HK-2 (cell line): ENCODE measurements at regions not wholly inside any gene's neighbourhood (a gene's known extent, or its start where the extent isn't known, plus 50 kb on each side); places are given as distances from the start of the nearest gene placed in this dataset.

Experiments
- DNase-seq: peaks from one replicate; pipeline ENCODE4 v3.0.0-alpha.2; 2018; ENCODE audit not compliant: unreplicated experiment

DNA sequence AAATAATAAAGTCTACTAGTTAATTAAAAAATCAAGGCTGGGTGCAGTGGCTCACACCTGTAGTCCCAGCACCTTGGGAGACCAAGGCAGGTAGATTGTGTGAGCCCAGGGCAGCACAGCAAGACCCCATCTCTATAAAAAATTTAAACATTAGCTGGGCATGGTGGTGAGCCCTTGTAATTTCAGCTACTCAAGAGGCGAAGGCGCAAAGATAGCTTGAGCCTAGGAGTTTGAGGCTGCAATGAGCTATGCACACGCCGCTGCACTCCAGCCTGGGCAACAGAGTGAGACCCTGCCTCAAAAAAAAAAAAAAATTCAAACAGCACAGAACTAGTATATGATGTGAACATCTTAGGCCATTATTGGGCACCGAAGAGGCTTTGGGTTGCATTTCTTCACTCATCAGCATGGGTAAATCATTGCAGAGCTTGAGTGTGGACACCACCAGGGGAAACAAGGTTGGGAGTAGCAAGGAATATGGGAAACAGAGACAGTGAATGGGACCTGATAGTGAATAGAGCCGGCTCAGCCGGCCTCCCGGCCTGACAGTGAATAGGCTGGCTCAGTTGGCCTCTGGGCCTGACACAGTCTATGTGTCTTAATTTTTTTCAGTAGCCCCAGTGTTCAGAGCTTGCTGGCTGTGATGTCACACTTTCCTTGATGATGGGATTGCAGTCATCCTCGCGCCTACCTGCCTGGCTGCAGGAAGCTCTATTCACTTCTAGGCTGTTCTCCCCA is 89.1 kb upstream of the ERRFI1 start:
- no peak for DNase-seq

DNA sequence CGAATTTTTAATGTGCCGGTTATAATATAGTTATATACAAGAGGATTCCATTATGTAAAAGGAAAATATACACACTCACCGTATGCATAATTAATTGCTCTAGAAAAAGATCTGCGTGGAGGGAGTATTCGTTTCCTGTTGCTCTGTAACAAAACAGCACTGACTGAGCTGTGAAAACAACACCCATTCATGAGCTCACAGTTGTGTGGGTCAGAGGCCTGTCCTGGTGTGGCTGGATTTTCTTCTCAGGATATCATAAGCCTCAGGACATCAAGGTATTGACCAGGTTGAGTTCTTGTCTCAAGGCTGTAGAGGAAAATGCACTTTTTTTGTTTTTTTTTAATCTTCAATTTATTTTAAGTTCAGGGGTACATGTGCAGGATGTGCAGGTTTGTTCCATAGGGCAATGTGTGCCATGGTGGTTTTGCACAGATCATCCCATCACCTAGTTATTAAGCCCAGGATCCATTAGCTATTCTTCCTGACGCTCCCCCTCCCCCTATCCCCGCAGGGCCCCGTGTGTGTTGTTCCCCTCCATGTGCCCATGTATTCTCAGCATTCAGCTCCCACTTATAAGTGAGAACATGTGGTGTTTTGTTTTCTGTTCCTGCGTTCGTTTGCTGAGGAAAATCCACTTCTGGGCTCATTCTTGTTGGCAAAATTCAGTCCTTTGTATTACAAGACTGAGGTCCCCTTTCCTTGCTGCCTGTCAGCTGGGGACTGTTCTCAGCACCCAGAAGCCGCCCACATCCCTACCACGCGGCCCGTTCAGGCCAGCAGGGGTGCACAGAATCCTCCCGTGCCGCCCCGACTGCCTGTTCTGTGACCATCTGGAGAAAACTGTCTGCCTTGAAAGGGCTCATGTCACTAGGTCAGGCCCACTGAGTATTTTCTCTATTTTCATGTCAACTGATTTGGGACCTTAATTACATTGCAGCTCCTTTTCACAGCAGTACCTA is 87.4 kb upstream of the ERRFI1 start:
- no peak for DNase-seq

DNA sequence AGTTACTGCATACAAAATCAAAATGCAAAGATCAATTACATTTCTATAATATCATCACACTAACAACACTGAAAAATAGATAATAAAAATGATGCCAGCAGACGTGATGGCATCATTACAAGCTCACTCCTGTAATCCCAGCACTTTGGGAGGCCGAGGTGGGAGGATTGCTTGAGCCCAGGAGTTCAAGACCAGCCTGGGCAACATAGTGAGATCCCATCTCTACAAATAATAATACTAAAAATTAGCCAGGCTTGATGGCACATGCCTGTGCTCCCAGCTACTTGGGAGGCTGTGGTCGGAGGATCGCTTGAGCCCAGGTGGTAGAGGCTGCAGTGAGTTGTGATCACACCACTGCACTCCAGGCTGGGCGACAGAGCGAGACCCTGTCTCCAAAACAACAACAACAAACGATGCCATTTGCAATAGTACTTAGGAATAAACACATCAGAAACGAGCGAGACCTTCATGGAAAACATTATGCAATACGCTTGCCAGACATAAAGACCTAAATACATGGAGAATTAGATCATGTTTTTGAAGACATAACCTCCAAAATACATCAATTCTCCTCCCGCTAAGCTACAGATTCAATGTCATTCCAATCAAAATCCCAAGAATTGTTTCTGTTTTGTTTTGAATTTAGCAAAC is 86.6 kb upstream of the ERRFI1 start:
- no peak for DNase-seq

DNA sequence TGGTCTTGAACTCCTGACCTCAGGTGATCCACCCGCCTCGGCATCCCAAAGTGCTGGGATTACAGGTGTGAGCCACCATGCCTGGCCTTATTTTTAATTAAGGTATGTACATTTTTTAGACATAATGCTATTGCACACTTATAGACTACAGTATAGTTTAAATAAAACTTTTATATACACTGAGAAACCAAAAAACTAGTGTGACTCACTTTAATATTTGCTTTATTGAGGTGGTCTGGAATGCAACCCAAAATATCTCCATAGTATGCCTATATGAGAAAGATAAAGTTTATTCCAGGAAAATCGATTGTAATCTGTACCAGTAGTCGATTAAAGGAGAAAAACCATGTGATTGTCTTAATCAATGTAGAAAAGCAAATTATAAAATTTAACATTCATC is 85.5 kb upstream of the ERRFI1 start:
- DNase-seq, result no peak

DNA sequence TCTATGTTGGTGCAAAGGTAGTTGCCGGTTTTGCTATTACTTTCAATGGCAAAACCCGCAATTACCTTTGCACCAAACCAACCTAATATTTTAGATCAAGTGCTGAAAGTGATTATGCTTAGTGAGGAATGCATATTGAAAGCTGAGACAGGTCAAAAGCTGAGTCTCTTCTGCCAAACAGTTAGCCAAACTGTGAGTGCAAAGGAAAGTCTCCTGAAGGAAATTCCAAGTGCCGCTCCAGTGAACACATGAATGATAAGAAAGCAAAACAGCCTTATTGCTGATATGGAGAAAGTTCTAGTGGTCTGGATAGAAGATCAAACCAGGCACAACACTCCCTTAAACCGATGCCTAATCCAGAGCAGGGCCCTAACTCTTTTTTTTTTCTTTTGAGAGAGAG is 83.1 kb upstream of the ERRFI1 start:
- no peak for DNase-seq

DNA sequence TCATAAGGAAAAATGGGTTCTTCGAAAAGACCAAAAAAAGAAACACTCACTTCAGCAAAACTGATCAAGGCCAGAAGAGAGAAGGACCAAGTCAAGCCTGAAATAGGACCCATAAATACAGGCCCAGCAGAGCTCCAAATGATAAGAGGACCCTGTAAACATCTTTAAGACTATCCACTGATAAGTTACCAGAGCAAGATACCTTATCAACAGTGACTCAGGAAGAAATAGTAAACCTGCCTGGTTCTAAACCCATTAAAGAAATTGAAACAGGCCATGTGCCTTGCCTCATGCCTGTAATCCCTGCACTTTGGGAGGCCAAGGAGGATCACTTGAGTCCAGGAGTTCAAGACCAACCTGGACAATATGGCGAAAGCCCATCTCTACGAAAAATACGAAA is 81.8 kb upstream of the ERRFI1 start:
- DNase-seq, result no peak

DNA sequence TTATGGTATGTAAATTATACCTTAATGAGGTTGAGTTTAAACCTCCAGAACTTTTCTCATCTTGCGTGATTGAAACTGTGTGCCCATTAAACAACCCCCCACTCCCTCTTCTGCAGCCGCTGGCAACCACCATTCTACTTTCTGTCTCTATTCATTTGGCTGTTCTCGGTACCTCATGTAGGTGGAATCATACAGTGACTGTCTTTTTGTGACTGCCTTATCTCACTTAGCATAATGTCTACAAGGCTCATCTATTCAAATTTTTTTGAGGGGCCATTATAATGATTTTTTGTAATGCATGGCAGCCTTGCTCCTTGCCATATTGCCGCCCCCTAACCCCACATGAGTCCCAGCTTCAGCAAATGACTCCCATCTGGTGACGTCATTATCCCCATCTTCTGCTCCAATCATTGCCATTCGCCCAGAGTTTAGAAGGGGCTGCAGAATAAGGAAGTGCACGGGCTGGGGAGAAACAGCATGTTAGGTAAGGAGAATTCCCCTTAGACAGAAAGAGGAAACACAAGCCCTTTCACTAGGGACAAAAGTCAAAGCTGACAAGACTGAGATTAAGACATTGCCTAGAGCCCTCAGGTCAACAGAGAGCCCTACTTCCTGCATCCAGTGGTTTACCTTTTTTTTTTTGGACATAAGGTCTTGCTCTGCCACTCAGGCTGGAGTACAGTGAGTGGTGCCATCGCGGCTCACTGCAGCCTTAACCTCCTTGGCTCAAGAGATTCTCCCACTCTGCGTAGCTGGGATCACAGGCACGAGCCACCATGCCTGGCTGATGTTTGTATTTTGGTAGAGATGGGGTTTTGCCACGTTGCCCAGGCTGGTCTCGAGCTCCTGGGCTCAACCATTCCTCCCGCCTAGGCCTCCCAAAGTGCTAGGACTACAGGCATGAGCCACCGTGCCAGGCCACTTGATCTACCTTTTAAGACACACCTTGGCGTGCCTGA is 78.4 kb upstream of the ERRFI1 start:
- DNase-seq, result no peak

DNA sequence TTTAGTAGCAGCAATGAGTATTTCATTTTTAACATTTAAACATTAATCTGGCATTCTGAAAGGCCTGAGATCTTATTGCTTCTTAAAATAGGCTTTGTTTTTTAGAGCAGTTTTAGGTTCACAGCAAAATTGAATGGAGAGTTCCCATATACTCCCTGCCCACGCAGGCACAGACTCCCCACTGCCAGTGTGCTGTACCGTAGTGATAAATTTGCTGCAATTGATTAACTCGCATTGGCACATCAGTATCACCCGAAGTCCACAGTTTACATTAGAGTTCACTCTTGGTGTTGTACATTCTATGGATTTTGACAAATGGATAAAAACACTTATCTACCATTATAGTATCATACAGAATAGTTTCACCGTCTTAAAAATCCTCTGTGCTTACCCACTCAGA is 71.8 kb upstream of the ERRFI1 start:
- DNase-seq, result no peak

DNA sequence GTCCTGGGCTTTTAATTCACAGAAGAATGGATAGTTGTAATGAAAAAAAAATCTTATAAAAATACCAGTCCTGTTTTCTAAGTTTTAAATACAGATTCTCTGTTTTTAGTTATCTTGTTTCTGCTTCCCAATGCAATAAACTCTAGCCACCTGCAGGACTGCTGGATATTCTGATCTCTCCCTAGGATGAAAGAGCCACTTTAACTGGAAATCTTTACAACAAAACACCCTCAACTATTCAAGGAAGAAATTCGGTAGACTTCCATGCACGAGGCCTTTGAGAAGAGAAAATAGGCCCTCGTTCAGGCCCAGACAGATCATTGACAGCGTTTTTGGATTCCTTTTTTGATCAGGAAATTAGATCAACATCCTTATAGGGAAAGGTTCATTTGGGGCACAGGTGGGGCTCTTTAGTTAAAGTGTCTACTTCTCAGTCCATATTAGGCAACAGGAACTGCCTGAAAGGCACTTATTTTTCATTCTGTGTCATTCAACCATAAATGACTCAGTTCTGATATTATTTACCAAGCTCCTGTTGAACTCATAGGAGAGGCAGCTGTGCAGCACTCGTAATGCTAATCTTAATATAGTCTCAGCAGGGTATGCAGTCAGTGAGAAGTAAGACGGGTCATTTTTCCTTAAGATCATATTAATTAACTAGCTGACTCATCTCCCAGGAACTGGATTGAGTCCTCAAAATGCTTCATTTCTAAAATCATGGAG is 71.1 kb upstream of the ERRFI1 start:
- no peak for DNase-seq

DNA sequence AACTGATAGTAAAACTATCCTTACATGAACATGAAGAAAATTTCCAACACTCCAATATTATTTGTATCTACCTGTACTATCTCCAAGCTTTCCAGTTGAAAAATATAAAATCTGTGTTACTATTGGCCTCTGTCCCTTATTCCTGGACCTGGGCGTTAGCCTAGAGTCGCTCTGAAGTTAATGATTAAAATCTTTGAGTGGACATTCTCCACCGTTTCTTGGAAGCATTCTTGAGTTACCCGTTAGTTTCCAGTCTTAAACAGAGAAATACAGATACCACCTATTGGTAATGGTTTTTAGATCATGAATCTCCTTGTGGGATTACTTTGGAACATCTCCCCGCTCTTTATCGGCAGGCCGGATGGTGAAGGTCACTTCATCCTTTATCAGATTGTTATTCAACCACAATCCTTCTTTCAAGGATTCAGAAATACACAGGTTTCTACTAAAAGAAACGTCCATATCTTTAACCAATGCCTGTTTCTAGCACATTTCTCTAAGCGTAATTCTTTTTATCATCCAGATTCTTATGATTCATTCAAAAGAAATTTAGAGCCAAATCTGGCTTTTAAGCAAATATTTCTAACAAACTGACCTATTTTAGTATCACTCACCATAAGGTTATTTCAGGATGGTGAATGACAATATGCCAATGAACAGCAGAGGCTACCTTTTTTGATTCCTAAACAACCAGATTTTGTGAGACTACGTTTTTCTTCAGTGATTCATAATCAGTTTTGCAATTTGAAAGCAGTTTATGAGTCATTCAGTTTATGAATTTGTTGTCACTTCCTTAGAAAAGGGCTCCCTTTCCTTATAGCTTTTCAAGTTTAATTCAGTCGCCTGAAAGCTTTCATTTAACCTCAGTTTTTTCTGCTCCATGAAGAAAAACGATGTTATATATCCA is 70.2 kb upstream of the ERRFI1 start:
- DNase-seq, result no peak

DNA sequence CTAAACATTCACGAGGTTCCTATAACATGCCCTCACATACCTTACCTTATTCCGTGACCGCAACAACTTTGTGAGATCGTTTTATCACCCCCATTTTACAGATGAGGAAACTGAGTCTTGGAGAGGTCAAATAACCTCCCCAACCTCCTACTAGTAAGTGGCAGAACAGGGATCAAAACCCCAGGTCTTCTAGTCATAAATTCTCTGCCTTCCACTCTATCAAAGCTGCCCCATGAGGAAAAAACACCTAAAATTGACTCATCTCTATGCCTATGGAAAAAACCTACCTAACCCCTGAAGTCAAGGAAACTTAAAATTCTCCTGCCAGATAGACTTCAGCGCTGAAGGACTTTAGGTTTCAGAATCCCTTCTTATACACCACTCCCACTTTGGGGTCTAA is 69.5 kb upstream of the ERRFI1 start:
- no peak for DNase-seq

DNA sequence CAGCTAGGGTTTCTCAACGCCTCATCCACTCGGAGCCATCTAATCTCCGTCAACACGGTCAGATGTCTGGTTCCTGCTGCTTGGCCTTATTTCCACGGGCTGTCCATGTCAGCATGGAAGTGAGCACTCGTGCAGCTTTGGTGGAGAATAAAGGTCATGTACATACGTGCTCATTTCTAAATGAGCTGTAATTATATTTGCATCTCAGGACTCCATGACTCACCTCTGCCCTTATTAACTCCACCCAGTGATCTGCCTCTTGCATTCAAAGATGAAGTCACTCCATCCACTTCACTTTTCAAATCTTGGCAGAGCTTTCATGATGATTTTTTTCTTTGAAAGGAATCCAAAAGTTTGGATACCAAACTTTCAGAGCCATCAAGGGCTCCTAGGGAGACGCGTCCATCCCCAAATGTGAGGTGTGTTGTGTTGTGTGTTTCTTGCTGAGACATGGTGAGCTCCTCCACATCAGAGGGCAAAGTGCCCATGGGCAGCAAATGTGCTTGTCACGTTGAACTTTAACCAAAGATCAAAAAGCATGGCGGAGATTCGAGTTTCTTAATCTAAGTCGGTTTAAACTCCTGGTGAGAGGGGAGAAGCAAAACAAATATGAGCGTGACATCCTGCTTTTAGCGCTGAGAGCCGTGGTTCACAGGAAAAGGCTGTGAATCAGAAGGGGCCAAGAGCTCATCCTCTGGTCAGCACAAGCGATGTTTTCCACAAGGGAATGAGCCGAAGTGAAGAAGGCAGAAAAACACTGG is 68.6 kb upstream of the ERRFI1 start:
- DNase-seq, result no peak

DNA sequence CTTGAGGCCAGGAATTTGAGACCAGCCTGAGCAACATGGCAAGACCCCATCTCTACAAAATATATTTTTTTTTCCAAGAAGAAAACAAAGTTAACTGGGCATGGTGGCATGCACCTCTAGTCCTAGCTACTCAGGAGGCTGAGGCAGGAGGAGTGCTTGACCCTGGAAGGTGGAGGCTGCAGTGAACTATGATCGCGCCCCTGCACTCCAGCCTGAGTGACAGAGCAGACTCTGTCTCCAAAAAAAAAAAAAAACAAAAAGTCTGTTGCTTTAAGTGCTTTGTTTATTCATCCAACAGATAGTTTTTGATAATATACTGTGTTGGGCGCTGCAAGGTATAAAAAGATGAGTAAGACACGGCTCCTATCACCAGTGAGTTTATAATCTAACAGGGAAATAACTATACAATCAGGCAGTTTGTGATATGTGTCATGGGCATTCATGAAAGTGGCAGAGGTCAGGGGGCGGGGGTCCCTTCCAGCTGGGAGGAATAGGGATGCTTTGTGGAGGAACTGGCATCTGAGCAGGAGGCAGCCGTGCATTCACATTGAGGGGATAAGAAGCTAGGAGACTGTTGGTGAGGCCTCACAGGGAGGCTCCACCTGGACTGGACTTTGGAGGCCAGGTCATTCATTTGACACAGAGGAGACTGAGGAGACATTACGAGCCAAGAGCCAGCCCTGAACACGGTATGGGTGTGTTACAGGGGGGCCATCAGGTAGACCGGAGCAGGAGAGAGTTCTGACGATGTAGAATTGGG is 67.3 kb upstream of the ERRFI1 start:
- DNase-seq, result no peak

DNA sequence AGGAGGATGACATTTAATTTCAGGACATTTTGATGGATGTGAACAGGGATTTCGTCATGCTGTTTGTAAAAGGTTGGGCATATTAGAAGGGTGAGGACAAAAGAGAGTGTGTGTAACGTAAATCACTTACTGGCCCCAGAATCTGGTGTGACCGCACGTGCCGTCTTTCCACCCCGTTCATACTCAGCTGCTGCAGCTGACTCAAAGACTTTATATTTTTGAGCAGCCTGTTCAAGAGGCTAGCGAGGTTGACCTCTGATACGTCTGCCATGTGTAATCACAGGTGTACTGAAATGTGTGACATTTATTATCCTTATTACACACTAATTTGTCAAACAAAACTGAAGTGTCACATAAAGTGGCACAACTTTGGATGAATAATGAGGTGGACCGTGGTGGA is 66.5 kb upstream of the ERRFI1 start:
- no peak for DNase-seq

DNA sequence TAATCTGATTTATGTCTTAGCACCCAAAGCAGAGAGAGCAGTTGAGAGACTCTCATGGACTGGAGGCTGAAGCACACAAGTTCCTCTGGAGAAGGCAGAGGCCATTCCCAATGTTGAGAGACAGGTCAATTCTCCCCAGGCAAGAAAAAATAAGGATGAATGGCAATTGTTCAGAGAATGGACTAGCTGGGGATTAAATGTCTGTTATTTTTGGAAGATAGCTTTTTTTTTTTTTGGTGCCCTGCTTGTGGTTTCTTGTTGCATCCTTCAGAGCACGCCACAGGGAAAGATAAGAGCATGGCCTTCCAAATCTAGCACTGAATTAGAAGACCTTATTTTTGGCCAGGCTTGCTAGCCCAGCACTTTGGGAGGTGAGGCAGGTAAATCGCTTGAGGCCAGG is 65.6 kb upstream of the ERRFI1 start:
- DNase-seq, result no peak

DNA sequence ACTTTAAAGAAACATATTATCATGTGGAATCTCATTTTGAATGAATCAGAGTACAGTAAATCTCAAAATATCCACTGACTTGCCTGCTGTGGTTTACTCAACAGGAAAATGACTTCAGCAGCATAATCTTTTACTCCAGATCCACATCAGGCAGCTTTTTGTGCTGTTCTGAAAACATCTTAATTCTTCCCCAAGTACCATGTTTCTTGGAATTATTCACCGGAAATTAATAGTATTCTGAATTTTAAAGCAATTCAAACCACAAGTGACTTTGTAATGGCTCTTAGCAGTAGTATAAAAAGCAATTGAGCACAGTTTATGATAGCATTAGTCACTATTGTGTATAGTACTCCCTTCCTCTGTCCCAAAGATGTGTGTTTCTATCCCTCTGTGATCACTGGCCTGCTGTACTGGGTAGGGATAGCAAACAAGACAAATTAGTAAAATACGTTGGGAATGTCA is 64.2 kb upstream of the ERRFI1 start:
- no peak for DNase-seq

DNA sequence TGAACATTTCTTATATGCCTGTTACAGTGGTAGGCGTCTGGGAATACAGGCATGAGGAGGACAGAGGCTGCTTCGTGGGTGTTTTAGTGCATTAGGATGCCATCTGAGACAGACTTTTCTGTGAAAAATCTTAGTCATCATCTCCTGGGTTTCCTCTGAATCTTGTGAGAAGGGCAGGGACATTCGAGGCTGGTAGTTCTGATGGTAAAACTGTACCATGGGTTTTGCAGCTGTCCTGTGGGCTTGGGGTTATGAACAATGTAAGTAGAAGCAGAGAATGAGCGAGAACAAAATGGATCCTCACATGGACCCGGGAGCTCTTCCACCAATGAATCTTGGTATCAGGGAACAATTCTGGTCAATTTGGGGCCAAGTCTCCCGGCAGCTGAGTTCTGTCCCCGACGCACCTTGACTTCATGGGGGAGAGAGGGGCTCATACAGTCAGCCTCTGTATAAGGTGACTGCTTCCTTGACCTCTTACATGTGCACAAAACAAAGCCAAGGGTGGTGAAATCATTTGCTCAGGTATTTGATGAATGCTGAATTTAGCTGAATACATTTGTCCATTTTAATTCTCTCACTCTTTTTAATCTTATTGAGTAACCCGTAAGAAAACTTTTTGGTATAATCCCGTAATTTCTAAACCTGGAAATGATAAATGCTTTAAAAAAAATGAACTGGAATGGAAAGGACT is 63.6 kb upstream of the ERRFI1 start:
- DNase-seq, result no peak

DNA sequence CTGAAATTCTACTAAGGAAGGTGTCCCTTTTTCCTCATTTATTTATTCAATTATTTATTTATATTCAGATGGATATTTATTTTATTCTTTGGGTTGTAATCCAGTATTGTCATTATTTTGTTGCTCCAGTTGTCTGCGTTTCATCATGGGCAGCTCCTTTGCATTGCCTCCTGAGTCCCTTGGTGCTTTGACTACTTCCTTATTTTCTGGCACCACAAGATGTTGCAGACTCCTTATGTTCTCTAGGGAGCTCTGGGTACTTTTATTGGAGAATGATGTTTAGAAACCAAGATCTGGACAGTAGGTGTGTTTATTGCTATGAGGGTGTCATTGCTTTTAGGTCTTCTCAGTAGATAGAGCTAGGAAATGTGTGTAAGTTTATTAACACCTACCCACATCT is 59.9 kb upstream of the ERRFI1 start:
- no peak for DNase-seq
